Mesothelial cell of epicardium (in vitro differentiated cells): ENCODE measurements at regions not wholly inside any gene's neighbourhood (a gene's known extent, or its start where the extent isn't known, plus 50 kb on each side); places are given as distances from the start of the nearest gene placed in this dataset.
A peak's percentile ranks its signal among the peaks of the same experiment; 100 is the strongest.
"Not testable (repeated sequence)": the region's sequence is repeated elsewhere in the genome, so short reads cannot be mapped to it uniquely, and the experiment has no call there.

Experiments
- DNase-seq, 2 experiments: peaks; one replicate each; pipeline ENCODE4 v3.0.0; 2021; ENCODE audit warnings: low spot score in 2 of 2; ENCODE audit not compliant: unreplicated experiment in 2 of 2
- H3K27ac Mint-ChIP-seq: 2 replicates; pipeline ENCODE4 v1.8.0; 2021; ENCODE audit warnings: mixed read lengths
- H3K27me3 Mint-ChIP-seq: 2 replicates; pipeline ENCODE4 v1.8.0; 2021; ENCODE audit warnings: low read depth, mixed read lengths
- H3K36me3 Mint-ChIP-seq: 2 replicates; pipeline ENCODE4 v1.8.0; 2021; ENCODE audit warnings: mixed read lengths
- H3K4me1 Mint-ChIP-seq: 2 replicates; pipeline ENCODE4 v1.8.0; 2021; ENCODE audit warnings: mixed read lengths
- H3K4me3 Mint-ChIP-seq: 2 replicates; pipeline ENCODE4 v1.8.0; 2021; ENCODE audit warnings: mild to moderate bottlenecking, moderate library complexity, mixed read lengths
- H3K9me3 Mint-ChIP-seq: 2 replicates; pipeline ENCODE4 v1.8.0; 2021; ENCODE audit warnings: mixed read lengths
- CTCF ChIP-seq: fragments of 200-600 bp; sonication (generic); IDR thresholded peaks from one replicate; pipeline ENCODE4 v1.5.0; 2021; ENCODE audit warnings: antibody characterized with exemption; ENCODE audit not compliant: unreplicated experiment

- H3K36me3 Mint-ChIP-seq: no peaks in the 10 kb centered on the region
- no peaks in the 10 kb centered on the region for H3K27me3 Mint-ChIP-seq
- H3K9me3 Mint-ChIP-seq: no peaks in the 10 kb centered on the region
- H3K4me1 Mint-ChIP-seq: peaks cover 34% of the 10 kb centered on the region
- TF ChIP-seq CTCF: no peak
- no peak for DNase-seq
- no peak overlapping the region for H3K4me3 Mint-ChIP-seq
- H3K27ac Mint-ChIP-seq: no peak overlapping the region
Observed at GRCh38 chr10:114751856-114752255, 69.7 kb upstream of the FHIP2A start.

GRCh38 chr10:114752570-114752969, 69.0 kb upstream of the FHIP2A start:
- not testable (repeated sequence) for H3K9me3 Mint-ChIP-seq, H3K27me3 Mint-ChIP-seq, DNase-seq, H3K27ac Mint-ChIP-seq, H3K4me3 Mint-ChIP-seq, H3K36me3 Mint-ChIP-seq
- H3K4me1 Mint-ChIP-seq: peaks cover 34% of the 10 kb centered on the region

- no peak for DNase-seq
- peaks cover 33% of the 10 kb centered on the region for H3K4me1 Mint-ChIP-seq
- H3K27me3 Mint-ChIP-seq: no peaks in the 10 kb centered on the region
- H3K4me3 Mint-ChIP-seq: no peak overlapping the region
- no peak for TF ChIP-seq CTCF
- no peaks in the 10 kb centered on the region for H3K9me3 Mint-ChIP-seq
- no peaks in the 10 kb centered on the region for H3K36me3 Mint-ChIP-seq
- H3K27ac Mint-ChIP-seq: no peak overlapping the region
Observed at GRCh38 chr10:114753126-114753525, 68.5 kb upstream of the FHIP2A start.

- H3K9me3 Mint-ChIP-seq: no peaks in the 10 kb centered on the region
- H3K4me1 Mint-ChIP-seq: peaks cover 23% of the 10 kb centered on the region
- no peak for DNase-seq
- no peaks in the 10 kb centered on the region for H3K27me3 Mint-ChIP-seq
- no peak for TF ChIP-seq CTCF
- H3K27ac Mint-ChIP-seq: peak overlapping the region; percentile 74
- no peak overlapping the region for H3K4me3 Mint-ChIP-seq
- no peaks in the 10 kb centered on the region for H3K36me3 Mint-ChIP-seq
Observed at GRCh38 chr10:114754445-114755320, 66.9 kb upstream of the FHIP2A start.

- peaks cover 22% of the 10 kb centered on the region for H3K4me1 Mint-ChIP-seq
- H3K27ac Mint-ChIP-seq: no peak overlapping the region
Observed at GRCh38 chr10:114755537-114755936, 66.0 kb upstream of the FHIP2A start.

More at GRCh38 chr10:114755537-114755936, 66.0 kb upstream of the FHIP2A start:
- no peak for DNase-seq
- H3K27me3 Mint-ChIP-seq: no peaks in the 10 kb centered on the region
- H3K4me3 Mint-ChIP-seq: no peak overlapping the region
- no peaks in the 10 kb centered on the region for H3K36me3 Mint-ChIP-seq
- TF ChIP-seq CTCF: no peak
- no peaks in the 10 kb centered on the region for H3K9me3 Mint-ChIP-seq
